ENCODE measurements at regions not wholly inside any gene's neighbourhood (a gene's known extent, or its start where the extent isn't known, plus 50 kb on each side); places are given as distances from the start of the nearest gene placed in this dataset.

- H3K36me3 ChIP-seq (replicated peaks in 1 of 2; ENCODE audit: control insufficient read depth in 1 of 2, insufficient read depth in 2 of 2, low read length in 2 of 2), result no peaks in the 10 kb centered on the region
- Mint-ChIP-seq H3K27me3 (ENCODE audit: low read depth in 3 of 3) (peaks cover 0 to 2% (median 0%) of the 10 kb centered on the region in 3 donors), H3K4me3 (no peak overlapping the region), H3K9me3 (peaks cover 0 to 18% (median 1%) of the 10 kb centered on the region in 7 donors), H3K36me3 (no peaks in the 10 kb centered on the region), H3K27ac (no peak overlapping the region), H3K4me1 (no peaks in the 10 kb centered on the region)
- H3K9ac ChIP-seq (ENCODE audit: insufficient read depth, low read length, poor library complexity, severe bottlenecking), result no peak overlapping the region
- WGBS (ENCODE audit: insufficient coverage), result 100% methylated on average over 1 of the region's 5 CpGs
- peaks cover 0 to 3% of the 10 kb centered on the region in 2 donors for H3K9me3 ChIP-seq (replicated peaks in 1 of 2; ENCODE audit: control insufficient read depth in 1 of 2, insufficient read depth in 1 of 2, low read length in 2 of 2)
- no peaks in the 10 kb centered on the region for H3K79me2 ChIP-seq (ENCODE audit: insufficient read depth, low read length)
- no peak overlapping the region for H2AFZ ChIP-seq (ENCODE audit: insufficient read depth, low read depth, low read length, poor library complexity, severe bottlenecking)
- no peak overlapping the region for H3K4me2 ChIP-seq (replicated peaks; ENCODE audit: extremely low read depth, low read length, poor library complexity, severe bottlenecking)
- intact Hi-C loops (cut with micrococcal nuclease), result no loop called here
- no peaks in the 10 kb centered on the region for H3K27me3 ChIP-seq (ENCODE audit: control insufficient read depth in 2 of 2, insufficient read depth in 2 of 2, low read length in 2 of 2)
- H3K27ac ChIP-seq (ENCODE audit: low read depth in 1 of 2, low read length in 2 of 2), result no peak overlapping the region
- DNase-seq, result no peak
- H4K20me1 ChIP-seq (ENCODE audit: insufficient read depth, low read length), result no peaks in the 10 kb centered on the region
- TF ChIP-seq CTCF (IDR thresholded peaks at IDR 0.05), result no peak
- H3K4me3 ChIP-seq (replicated peaks in 1 of 3; ENCODE audit: low read depth in 2 of 3, low read length in 3 of 3), result no peak overlapping the region
- no peaks in the 10 kb centered on the region for H3K4me1 ChIP-seq (ENCODE audit: control insufficient read depth in 1 of 2, insufficient read depth in 2 of 2, low read length in 2 of 2)
Observed at GRCh38 chr5:2817031-2817603, 65.6 kb upstream of the IRX2 start.

GRCh38 chr5:2813678-2814077 lies 62.2 kb upstream of the IRX2 start:
- Mint-ChIP-seq H3K27me3 (ENCODE audit: low read depth in 3 of 3) (peaks cover 0 to 2% (median 0%) of the 10 kb centered on the region in 3 donors), H3K27ac (no peak overlapping the region), H3K36me3 (no peaks in the 10 kb centered on the region), H3K4me3 (no peak overlapping the region), H3K4me1 (no peaks in the 10 kb centered on the region), H3K9me3 (peaks cover 0 to 7% (median 1%) of the 10 kb centered on the region in 7 donors)
- 71% methylated on average over 8 of the region's 9 CpGs for WGBS (ENCODE audit: insufficient coverage)
- no peaks in the 10 kb centered on the region for H3K79me2 ChIP-seq (ENCODE audit: insufficient read depth, low read length)
- H3K9ac ChIP-seq (ENCODE audit: insufficient read depth, low read length, poor library complexity, severe bottlenecking), result no peak overlapping the region
- no peaks in the 10 kb centered on the region for H3K36me3 ChIP-seq (replicated peaks in 1 of 2; ENCODE audit: control insufficient read depth in 1 of 2, insufficient read depth in 2 of 2, low read length in 2 of 2)
- H3K4me3 ChIP-seq (replicated peaks in 1 of 3; ENCODE audit: low read depth in 2 of 3, low read length in 3 of 3), result no peak overlapping the region
- TF ChIP-seq CTCF (IDR thresholded peaks at IDR 0.05), result no peak
- no peak overlapping the region for H2AFZ ChIP-seq (ENCODE audit: insufficient read depth, low read depth, low read length, poor library complexity, severe bottlenecking)
- no peaks in the 10 kb centered on the region for H3K9me3 ChIP-seq (replicated peaks in 1 of 2; ENCODE audit: control insufficient read depth in 1 of 2, insufficient read depth in 1 of 2, low read length in 2 of 2)
- H3K27me3 ChIP-seq (ENCODE audit: control insufficient read depth in 2 of 2, insufficient read depth in 2 of 2, low read length in 2 of 2), result no peaks in the 10 kb centered on the region
- no peak overlapping the region for H3K27ac ChIP-seq (ENCODE audit: low read depth in 1 of 2, low read length in 2 of 2)
- H3K4me2 ChIP-seq (replicated peaks; ENCODE audit: extremely low read depth, low read length, poor library complexity, severe bottlenecking), result no peak overlapping the region
- no peaks in the 10 kb centered on the region for H3K4me1 ChIP-seq (ENCODE audit: control insufficient read depth in 1 of 2, insufficient read depth in 2 of 2, low read length in 2 of 2)
- no peak for DNase-seq
- intact Hi-C loops (cut with micrococcal nuclease), result no loop called here
- no peaks in the 10 kb centered on the region for H4K20me1 ChIP-seq (ENCODE audit: insufficient read depth, low read length)
